Immature natural killer cell (primary cell): ENCODE measurements at regions not wholly inside any gene's neighbourhood (a gene's known extent, or its start where the extent isn't known, plus 50 kb on each side); places are given as distances from the start of the nearest gene placed in this dataset.
"Not testable (repeated sequence)": the region's sequence is repeated elsewhere in the genome, so short reads cannot be mapped to it uniquely, and the experiment has no call there.

ENCODE experiments used
- DNase-seq, 3 donors: peaks; one replicate each; pipeline ENCODE4 v3.0.0; 2022; ENCODE audit warnings: mixed read lengths in 1 of 3
- H3K27ac Mint-ChIP-seq, 6 donors: one replicate each; pipeline ENCODE4 v1.8.0; 2020; ENCODE audit warnings: mixed read lengths in 6 of 6, mild to moderate bottlenecking in 5 of 6, inconsistent platforms in 4 of 6, moderate library complexity in 3 of 6
- H3K27me3 Mint-ChIP-seq, 3 donors: one replicate each; pipeline ENCODE4 v1.8.0; 2020 to 2021; ENCODE audit warnings: low read depth in 3 of 3, mild to moderate bottlenecking in 3 of 3, mixed read lengths in 3 of 3, moderate library complexity in 3 of 3, inconsistent platforms in 1 of 3
- H3K36me3 Mint-ChIP-seq, 3 donors: one replicate each; pipeline ENCODE4 v1.8.0; 2020; ENCODE audit warnings: mixed read lengths in 3 of 3, inconsistent platforms in 2 of 3, mild to moderate bottlenecking in 2 of 3
- H3K4me1 Mint-ChIP-seq, 2 donors: one replicate each; pipeline ENCODE4 v1.8.0; 2020; ENCODE audit warnings: inconsistent platforms in 2 of 2, mild to moderate bottlenecking in 2 of 2, mixed read lengths in 2 of 2, moderate library complexity in 1 of 2
- H3K4me3 Mint-ChIP-seq, 5 donors: one replicate each; pipeline ENCODE4 v1.8.0; 2020; ENCODE audit warnings: mild to moderate bottlenecking in 5 of 5, mixed read lengths in 5 of 5, inconsistent platforms in 3 of 5, moderate library complexity in 3 of 5
- H3K9me3 Mint-ChIP-seq, 6 donors: one replicate each; pipeline ENCODE4 v1.8.0; 2020; ENCODE audit warnings: mild to moderate bottlenecking in 6 of 6, mixed read lengths in 6 of 6, inconsistent platforms in 4 of 6, moderate library complexity in 3 of 6

DNA sequence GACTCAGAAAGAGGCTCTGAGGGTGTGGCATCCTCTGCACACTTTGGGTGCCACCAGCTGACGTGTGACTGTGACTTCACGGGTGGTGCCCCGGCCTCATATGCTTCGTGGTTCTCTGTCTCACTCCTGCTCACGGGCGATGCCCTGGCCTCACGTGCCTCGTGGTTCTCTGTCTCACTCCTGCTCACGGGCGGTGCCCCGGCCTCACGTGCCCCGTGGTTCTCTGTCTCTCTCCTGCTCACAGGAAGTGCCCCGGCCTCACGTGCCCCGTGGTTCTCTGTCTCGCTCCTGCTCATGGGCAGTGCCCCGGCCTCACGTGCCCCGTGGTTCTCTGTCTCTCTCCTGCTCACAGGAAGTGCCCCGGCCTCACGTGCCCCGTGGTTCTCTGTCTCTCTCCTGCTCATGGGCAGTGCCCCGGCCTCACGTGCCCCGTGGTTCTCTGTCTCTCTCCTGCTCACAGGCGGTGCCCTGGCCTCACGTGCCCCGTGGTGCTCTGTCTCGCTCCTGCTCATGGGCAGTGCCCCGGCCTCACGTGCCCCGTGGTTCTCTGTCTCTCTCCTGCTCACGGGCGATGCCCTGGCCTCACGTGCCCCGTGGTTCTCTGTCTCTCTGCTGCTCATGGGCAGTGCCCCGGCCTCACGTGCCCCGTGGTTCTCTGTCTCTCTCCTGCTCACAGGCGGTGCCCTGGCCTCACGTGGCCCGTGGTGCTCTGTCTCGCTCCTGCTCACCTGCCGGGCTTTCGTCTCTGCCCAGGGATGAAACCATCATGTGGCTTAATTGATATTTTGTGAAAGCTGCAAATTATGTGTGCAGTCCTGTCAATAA, 115.8 kb downstream of the RTP5 start:
- H3K9me3 Mint-ChIP-seq, H3K36me3 Mint-ChIP-seq: not testable (repeated sequence)
- peaks cover 24 to 27% of the 10 kb centered on the region in 2 donors for H3K4me1 Mint-ChIP-seq
- H3K4me3 Mint-ChIP-seq: peak overlapping the region in 4 of 5 donors; percentile 10 to 66 (median 42)
- H3K27me3 Mint-ChIP-seq: peaks cover 7 to 16% (median 10%) of the 10 kb centered on the region in 3 donors
- H3K27ac Mint-ChIP-seq: peak overlapping the region; percentile 63 to 95 (median 93)
- peak; percentile 61 to 82 (median 77) for DNase-seq

DNA sequence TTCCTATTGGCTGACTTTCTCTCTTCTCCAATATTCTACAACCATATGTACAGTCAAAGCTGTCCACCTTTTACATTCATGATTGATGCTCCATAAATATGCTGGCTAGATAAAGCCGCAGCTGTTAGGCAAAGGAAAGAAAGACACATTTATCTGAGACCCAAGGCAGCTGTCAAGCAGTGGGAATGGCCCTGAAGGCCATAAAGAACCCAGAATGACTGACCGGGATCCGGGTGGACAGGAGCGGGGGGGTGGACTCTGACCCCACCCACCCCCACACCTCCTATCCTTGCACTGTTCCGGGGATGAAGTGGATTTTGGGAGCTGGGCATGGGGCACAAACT, 116.4 kb downstream of the RTP5 start:
- no peak for DNase-seq
- peaks cover 8 to 16% (median 10%) of the 10 kb centered on the region in 3 donors for H3K27me3 Mint-ChIP-seq
- no peaks in the 10 kb centered on the region for H3K9me3 Mint-ChIP-seq
- H3K36me3 Mint-ChIP-seq: no peaks in the 10 kb centered on the region
- H3K27ac Mint-ChIP-seq: peak overlapping the region; percentile 34 to 95 (median 84)
- H3K4me3 Mint-ChIP-seq: peak overlapping the region in 4 of 5 donors; percentile 9 to 66 (median 24)
- peaks cover 24 to 27% of the 10 kb centered on the region in 2 donors for H3K4me1 Mint-ChIP-seq

DNA sequence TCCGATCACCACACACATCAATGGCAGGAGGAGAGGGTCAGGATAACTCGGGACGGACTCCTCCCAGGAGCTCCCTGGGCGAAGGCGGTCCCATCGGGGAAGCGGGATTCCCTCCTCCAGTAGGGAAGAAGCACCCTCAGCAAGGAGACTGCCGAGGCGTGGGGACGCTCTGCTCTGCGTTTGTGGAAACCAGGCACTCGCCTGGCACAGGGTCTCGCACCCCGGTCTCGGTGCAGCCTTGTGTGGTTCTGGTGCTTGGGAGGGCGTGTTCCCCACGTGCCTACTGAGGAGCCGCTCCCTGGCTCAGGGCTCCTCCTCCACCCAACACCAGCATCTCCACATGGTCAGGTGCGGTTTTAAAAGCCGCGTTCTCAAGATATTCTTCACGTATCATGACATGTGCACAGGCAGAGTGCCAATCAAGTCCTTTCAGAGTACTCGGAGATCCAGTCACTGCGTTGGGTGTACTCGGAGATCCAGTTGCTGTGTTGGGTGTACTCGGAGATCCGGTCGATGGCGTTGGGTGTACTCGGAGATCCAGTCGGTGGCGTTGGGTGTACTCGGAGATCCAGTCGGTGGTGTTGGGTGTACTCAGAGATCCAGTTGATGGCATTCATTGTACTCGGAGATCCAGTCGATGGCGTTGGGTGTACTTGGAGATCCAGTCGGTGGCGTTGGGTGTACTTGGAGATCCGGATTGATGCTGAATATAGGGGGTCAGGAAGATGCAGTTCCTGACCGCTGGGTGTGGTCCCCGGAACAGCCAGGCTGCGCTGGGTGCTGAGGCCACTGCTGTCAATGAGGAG, 117.5 kb downstream of the RTP5 start:
- Mint-ChIP-seq H3K9me3 (no peaks in the 10 kb centered on the region), H3K36me3 (no peaks in the 10 kb centered on the region), H3K4me1 (peaks cover 24 to 27% of the 10 kb centered on the region in 2 donors), H3K4me3 (no peak overlapping the region), H3K27ac (peak overlapping the region in 2 of 6 donors; percentile 40 to 95), H3K27me3 (peaks cover 8 to 16% (median 10%) of the 10 kb centered on the region in 3 donors)
- no peak for DNase-seq

DNA sequence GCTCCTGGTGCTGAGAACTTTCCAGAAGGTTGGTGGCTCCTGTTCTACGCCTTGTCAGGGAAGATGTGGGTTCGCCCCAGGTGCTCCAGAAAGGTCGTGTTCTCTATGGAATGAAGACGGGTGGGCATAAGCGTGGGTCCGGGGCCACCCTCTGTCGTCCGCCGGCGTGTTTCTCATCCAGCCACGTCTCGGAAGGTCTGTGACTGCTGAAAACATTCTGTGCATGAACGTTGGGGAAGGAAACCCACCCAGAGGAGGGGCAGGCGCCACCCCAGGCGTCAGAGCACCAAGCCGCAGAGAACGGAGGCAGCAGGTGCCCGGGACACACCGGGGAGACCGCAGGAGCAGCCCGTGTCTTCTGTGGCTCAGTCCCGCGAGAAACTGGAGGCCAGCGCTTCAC, 118.2 kb downstream of the RTP5 start:
- no peaks in the 10 kb centered on the region for H3K9me3 Mint-ChIP-seq
- H3K4me1 Mint-ChIP-seq: peaks cover 24 to 27% of the 10 kb centered on the region in 2 donors
- no peak overlapping the region for H3K27ac Mint-ChIP-seq
- DNase-seq: no peak
- no peaks in the 10 kb centered on the region for H3K36me3 Mint-ChIP-seq
- H3K27me3 Mint-ChIP-seq: peaks cover 8 to 16% (median 10%) of the 10 kb centered on the region in 3 donors
- H3K4me3 Mint-ChIP-seq: no peak overlapping the region

DNA sequence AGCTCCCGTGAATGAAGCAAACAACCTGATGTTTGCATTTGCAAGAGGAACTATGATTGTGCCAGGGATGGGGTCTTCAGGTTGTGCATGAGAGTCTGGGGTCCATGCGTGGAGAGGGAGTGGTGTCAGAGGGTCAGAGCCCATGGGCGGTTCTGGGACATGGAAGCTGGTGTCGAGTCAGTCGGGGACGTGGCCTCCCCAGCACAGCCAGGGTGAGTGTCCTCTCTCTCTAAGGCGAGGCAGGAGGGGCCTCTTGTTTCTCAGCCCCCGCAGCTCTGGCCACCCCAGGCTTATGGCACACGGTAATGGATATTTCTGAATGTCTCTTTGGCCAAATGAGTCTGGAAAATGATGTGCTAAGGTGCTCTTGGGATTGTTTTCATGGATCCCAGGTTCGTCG, 118.6 kb downstream of the RTP5 start:
- no peak overlapping the region for H3K27ac Mint-ChIP-seq
- H3K4me1 Mint-ChIP-seq: peaks cover 24 to 27% of the 10 kb centered on the region in 2 donors
- DNase-seq: no peak
- H3K4me3 Mint-ChIP-seq: no peak overlapping the region
- H3K9me3 Mint-ChIP-seq: no peaks in the 10 kb centered on the region
- no peaks in the 10 kb centered on the region for H3K36me3 Mint-ChIP-seq
- peaks cover 8 to 16% (median 10%) of the 10 kb centered on the region in 3 donors for H3K27me3 Mint-ChIP-seq

DNA sequence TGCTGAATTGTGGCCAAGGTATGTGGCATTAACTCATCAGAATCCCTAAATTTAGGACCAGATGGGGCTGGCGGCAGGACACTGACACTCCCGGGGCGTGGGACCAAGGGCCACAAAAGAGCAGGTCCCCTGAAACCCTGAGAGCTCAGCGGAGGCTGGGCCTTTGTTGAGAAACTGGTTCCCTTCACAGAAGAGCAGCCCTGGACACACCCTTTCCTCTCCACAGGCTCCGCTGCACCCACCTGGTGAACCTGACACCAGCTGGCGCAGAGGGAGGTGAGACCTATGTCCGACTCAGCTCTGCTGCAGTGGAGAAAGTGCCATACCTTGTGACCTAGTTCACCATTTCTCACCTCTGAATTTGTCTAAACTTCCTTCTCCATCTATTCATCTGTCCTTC, 119.5 kb downstream of the RTP5 start:
- DNase-seq: no peak
- Mint-ChIP-seq H3K9me3 (no peaks in the 10 kb centered on the region), H3K36me3 (no peaks in the 10 kb centered on the region), H3K27ac (no peak overlapping the region), H3K4me1 (peaks cover 23 to 24% of the 10 kb centered on the region in 2 donors), H3K27me3 (peaks cover 7 to 16% (median 8%) of the 10 kb centered on the region in 3 donors), H3K4me3 (no peak overlapping the region)

DNA sequence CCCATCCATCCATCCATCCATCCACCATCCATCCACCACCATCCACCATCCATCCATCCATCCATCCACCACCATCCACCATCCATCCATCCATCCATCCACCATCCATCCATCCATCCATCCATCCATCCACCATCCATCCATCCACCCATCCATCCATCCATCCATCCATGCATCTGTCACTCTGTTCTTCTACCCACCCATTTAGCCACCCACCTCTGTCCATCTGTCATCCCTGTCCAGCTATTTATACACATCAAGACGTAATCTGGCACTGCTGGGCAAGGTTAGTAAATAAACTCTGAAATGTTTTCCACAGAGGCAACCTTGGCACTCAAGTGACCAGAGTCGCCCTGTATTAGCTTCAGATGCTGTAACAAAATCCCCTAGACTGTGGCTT, 120.9 kb downstream of the RTP5 start:
- no peak for DNase-seq
- H3K27ac Mint-ChIP-seq: no peak overlapping the region
- peaks cover under 1 to 8% (median 7%) of the 10 kb centered on the region in 3 donors for H3K27me3 Mint-ChIP-seq
- H3K36me3 Mint-ChIP-seq: no peaks in the 10 kb centered on the region
- no peaks in the 10 kb centered on the region for H3K9me3 Mint-ChIP-seq
- peaks cover 10 to 12% of the 10 kb centered on the region in 2 donors for H3K4me1 Mint-ChIP-seq
- H3K4me3 Mint-ChIP-seq: no peak overlapping the region

DNA sequence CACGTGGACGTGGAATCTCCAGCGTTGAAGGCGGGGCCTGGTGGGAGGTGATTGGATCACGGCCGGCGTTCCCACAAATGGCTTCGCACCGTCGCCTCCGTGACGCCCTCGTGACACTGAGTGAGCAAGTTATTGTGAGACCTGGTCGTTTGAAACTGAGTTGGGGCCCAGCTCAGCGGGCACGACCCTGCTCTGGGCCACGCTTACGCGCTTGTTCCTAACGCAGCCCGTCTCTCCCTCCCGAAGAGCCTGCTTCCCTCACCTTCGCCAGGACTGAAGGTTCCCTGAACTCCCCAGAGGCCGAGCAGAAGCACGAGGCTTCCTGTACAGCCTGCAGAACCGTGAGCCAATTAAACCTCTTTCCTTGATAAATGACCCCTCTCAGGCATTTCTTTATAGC, 121.8 kb downstream of the RTP5 start:
- H3K4me1 Mint-ChIP-seq: peaks cover 2 to 4% of the 10 kb centered on the region in 2 donors
- DNase-seq: no peak
- H3K9me3 Mint-ChIP-seq: no peaks in the 10 kb centered on the region
- peaks cover 0 to 6% (median 1%) of the 10 kb centered on the region in 3 donors for H3K27me3 Mint-ChIP-seq
- no peak overlapping the region for H3K27ac Mint-ChIP-seq
- no peaks in the 10 kb centered on the region for H3K36me3 Mint-ChIP-seq
- no peak overlapping the region for H3K4me3 Mint-ChIP-seq

DNA sequence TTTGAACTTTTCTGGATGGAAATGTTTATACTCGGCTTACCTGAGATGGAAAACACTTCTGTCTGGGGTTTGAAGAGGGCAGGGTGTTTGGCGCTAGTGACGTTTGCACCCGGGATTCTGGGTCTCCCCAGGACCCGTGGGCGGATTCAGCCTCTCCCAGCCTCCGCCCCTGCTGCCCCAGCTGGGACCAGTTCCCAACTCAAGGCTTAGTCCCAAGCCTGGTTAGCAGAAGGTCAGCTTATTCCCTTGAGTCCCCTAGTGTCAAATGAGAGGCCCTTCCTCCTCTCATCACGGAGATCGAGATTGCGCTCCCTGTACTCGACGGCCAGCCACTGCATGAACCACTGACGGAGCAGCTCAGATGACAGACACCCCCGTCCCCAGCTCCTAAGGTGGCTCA, 123.2 kb downstream of the RTP5 start:
- no peak overlapping the region for H3K27ac Mint-ChIP-seq

DNA sequence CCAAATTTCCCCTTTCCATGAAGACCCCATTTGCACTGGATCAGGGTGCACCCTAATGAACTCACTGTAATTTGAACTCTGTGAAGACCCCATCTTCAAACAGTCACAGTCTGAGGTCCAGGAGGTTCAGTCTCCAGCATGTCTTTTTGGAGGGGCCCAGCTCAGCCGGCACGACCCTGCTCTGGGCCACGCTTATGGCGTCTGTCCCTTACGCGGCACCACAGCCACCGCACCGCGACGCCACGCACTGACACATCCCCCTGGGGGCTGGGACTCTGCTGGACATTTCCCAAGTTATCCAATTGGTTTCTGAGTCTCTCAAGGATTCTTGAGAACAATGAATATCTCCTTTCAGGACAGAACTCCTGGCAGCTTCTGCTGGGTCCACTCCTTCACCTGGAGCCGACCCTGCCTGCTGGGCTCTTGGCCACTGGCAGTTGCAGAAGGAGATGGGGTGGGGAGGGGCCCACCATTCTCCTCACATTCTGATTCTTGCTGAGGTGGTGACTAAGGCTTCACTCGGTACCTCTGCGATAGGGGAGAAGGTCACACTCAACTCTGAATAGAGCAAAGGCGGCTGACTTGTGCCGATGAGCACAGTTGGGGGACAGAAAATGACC, 124.0 kb downstream of the RTP5 start:
- Mint-ChIP-seq H3K27me3 (peaks cover 0 to 1% (median 0%) of the 10 kb centered on the region in 3 donors), H3K36me3 (no peaks in the 10 kb centered on the region), H3K27ac (no peak overlapping the region), H3K4me3 (no peak overlapping the region), H3K4me1 (no peaks in the 10 kb centered on the region), H3K9me3 (no peaks in the 10 kb centered on the region)
- DNase-seq: no peak

More for the DNA sequence above, 123.2 kb downstream of the RTP5 start:
- H3K4me1 Mint-ChIP-seq: no peaks in the 10 kb centered on the region
- no peaks in the 10 kb centered on the region for H3K36me3 Mint-ChIP-seq
- H3K27me3 Mint-ChIP-seq: peaks cover 0 to 3% (median 1%) of the 10 kb centered on the region in 3 donors
- no peak for DNase-seq
- no peaks in the 10 kb centered on the region for H3K9me3 Mint-ChIP-seq
- H3K4me3 Mint-ChIP-seq: no peak overlapping the region

DNA sequence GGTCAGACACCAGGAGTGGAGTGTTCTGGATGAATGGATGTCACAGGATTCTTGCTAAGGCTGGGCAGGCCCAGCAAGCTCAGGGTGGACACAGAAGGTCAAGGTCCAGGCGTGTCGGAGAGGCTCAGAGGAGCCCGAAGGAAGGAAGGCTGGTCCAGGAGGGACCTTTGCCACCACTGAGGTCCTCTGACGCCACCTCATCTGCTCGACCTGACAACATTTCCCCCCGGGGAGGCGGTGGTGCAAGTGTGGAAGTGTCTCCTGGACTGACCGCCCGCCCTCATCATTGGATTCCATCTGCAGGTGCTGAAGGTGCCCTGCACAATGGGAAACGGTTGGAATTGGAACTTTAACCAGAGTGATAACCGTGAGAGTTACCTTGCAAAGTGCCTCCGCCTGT, 124.6 kb downstream of the RTP5 start:
- peaks cover 0 to 1% (median 0%) of the 10 kb centered on the region in 3 donors for H3K27me3 Mint-ChIP-seq
- H3K4me1 Mint-ChIP-seq: no peaks in the 10 kb centered on the region
- no peak overlapping the region for H3K4me3 Mint-ChIP-seq
- H3K36me3 Mint-ChIP-seq: no peaks in the 10 kb centered on the region
- no peak overlapping the region for H3K27ac Mint-ChIP-seq
- no peaks in the 10 kb centered on the region for H3K9me3 Mint-ChIP-seq
- DNase-seq: no peak

DNA sequence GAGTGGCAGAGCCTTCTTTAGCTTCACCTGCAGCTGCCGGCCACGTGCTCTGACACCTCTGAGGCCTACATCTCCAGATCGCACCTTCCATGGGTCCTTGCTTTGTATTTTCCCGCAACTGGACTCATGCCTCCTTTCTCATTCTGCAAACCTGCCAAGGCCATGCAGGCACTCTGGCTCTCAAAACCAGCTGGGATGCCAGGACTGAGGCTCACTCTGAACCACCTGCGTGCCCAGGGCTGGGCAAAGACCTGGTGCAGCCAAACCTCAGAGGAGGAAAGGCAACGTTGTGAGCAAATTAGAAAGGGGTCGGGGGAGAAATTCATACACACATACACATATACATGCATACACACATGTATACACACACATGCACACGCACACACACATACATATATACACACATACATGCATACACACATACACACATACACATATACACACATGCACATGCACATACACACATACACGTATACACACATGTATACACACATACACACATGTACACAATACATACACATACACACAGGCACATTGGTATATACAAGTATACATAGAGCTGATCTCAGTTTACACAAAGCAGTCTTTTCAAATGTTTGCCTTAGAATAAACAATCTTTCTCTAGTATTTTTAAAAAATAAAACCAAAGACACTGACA, 125.2 kb downstream of the RTP5 start:
- H3K27ac Mint-ChIP-seq: no peak overlapping the region
- peaks cover 0 to 3% (median 3%) of the 10 kb centered on the region in 3 donors for H3K27me3 Mint-ChIP-seq
- no peak for DNase-seq
- H3K4me1 Mint-ChIP-seq: no peaks in the 10 kb centered on the region
- no peaks in the 10 kb centered on the region for H3K9me3 Mint-ChIP-seq
- no peak overlapping the region for H3K4me3 Mint-ChIP-seq
- no peaks in the 10 kb centered on the region for H3K36me3 Mint-ChIP-seq

DNA sequence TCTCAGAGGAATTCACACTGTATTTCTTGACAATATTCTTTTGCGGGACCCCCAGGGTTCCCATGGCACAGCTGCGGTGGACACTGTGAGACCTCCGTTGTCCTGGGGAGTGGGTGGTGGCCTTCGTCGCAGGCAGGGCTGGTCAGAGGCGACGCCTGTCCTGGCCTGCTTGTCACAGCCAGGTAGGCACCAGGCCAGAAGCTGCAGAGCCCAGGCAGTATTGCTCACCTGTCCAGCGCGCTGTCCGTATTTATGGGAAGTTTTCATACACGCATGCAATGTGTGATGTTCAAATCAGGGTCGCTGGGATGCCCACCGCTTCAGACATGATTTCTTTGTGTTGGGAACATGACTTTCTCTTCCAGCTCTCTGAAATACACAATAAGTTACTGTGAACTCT, 126.6 kb downstream of the RTP5 start:
- Mint-ChIP-seq H3K4me1 (peaks cover 7 to 10% of the 10 kb centered on the region in 2 donors), H3K4me3 (no peak overlapping the region), H3K27me3 (peaks cover 0 to 3% (median 3%) of the 10 kb centered on the region in 3 donors), H3K9me3 (no peaks in the 10 kb centered on the region), H3K27ac (no peak overlapping the region), H3K36me3 (no peaks in the 10 kb centered on the region)
- no peak for DNase-seq
